Astrocyte (in vitro differentiated cells and primary cell): ENCODE measurements at regions not wholly inside any gene's neighbourhood (a gene's known extent, or its start where the extent isn't known, plus 50 kb on each side); places are given as distances from the start of the nearest gene placed in this dataset.

ENCODE experiments used
- EZH2 ChIP-seq: IDR thresholded peaks from 2 replicates; pipeline ENCODE4 v1.6.1; 2012; ENCODE audit warnings: mild to moderate bottlenecking, low read length, inconsistent platforms; ENCODE audit not compliant: insufficient read depth
- TF ChIP-seq, protein P1 (sequence below): IDR thresholded peaks from 2 replicates; pipeline ENCODE4 v1.5.1; 2011; ENCODE audit warnings: low read depth, mild to moderate bottlenecking, inconsistent platforms, low read length, moderate library complexity; ENCODE audit not compliant: insufficient read depth

DNA sequence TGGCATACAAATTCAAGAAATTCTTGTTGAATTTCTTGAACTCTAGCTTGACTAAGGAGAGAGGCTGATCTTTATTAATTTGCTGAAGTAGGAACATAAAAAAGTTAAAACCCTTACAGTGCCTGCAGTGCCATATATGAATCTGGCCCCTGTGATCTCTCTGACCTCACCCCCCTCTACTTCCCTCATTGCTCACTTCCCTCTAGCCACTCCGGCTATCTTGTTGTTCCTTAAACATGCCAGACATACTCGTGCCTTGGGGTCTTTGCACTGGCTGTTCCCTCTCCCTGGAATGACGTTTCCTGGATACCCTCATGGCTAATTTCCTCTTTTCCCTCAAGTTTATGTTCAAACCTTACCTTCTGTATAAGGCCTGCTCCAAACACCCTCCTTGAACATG lies 246.3 kb upstream of the SIX2 start:
- TF ChIP-seq, protein P1, sequence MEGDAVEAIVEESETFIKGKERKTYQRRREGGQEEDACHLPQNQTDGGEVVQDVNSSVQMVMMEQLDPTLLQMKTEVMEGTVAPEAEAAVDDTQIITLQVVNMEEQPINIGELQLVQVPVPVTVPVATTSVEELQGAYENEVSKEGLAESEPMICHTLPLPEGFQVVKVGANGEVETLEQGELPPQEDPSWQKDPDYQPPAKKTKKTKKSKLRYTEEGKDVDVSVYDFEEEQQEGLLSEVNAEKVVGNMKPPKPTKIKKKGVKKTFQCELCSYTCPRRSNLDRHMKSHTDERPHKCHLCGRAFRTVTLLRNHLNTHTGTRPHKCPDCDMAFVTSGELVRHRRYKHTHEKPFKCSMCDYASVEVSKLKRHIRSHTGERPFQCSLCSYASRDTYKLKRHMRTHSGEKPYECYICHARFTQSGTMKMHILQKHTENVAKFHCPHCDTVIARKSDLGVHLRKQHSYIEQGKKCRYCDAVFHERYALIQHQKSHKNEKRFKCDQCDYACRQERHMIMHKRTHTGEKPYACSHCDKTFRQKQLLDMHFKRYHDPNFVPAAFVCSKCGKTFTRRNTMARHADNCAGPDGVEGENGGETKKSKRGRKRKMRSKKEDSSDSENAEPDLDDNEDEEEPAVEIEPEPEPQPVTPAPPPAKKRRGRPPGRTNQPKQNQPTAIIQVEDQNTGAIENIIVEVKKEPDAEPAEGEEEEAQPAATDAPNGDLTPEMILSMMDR, result no peak
- no peak for TF ChIP-seq EZH2
